ENCODE measurements at regions not wholly inside any gene's neighbourhood (a gene's known extent, or its start where the extent isn't known, plus 50 kb on each side); places are given as distances from the start of the nearest gene placed in this dataset.

DNA sequence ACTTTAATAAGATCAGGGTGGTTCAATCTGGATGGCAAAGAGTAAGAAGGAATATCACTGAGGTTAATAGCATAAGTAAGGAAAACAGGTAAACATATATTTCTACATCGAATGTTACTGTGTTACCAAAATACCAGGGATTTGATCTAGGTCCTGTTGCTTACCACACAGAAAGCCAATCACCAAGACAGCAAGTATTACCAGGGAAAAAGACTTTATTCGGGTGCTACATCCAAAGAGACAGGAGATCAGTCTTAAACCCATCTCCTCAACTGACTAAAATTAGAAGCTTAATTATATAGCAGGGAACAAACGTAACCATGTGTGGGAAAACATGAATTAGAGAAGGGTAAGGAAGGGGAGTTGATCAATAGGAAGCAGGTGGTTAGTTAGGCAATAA lies 500.1 kb downstream of the EFNA5 start:
- Histone ChIP-seq H3K4me3 (no peak overlapping the region), H3K4me1 (ENCODE audit: low read depth) (no peaks in the 10 kb centered on the region), H3K9me3 (ENCODE audit: low read depth) (no peaks in the 10 kb centered on the region), H3K36me3 (no peaks in the 10 kb centered on the region), H3K27me3 (no peaks in the 10 kb centered on the region), H3K27ac (no peak overlapping the region)
- TF ChIP-seq, protein P1, sequence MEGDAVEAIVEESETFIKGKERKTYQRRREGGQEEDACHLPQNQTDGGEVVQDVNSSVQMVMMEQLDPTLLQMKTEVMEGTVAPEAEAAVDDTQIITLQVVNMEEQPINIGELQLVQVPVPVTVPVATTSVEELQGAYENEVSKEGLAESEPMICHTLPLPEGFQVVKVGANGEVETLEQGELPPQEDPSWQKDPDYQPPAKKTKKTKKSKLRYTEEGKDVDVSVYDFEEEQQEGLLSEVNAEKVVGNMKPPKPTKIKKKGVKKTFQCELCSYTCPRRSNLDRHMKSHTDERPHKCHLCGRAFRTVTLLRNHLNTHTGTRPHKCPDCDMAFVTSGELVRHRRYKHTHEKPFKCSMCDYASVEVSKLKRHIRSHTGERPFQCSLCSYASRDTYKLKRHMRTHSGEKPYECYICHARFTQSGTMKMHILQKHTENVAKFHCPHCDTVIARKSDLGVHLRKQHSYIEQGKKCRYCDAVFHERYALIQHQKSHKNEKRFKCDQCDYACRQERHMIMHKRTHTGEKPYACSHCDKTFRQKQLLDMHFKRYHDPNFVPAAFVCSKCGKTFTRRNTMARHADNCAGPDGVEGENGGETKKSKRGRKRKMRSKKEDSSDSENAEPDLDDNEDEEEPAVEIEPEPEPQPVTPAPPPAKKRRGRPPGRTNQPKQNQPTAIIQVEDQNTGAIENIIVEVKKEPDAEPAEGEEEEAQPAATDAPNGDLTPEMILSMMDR (IDR thresholded peaks at IDR 0.05; ENCODE audit: low read depth, low read length), result no peak
- no peak for DNase-seq (ENCODE audit: low read depth in 1 of 2, low spot score in 1 of 2)

DNA sequence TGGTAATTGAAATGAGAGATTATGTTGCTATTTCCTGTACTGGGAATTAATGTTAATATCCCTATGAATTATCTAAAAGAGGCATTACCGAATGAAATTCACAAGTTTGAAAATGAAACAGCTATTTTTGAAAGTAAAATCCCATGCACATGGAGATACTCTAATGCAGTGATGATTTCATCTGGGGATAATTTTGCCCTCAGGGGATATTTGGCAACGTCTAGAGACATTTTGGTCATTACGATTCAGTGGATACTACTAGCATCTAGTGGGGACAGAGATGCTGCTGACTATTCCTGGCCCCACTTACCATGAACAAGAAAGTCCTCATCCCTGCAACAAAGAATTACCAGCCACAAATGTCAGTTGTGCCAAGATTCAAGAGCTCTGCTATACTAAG lies 500.9 kb downstream of the EFNA5 start:
- Histone ChIP-seq H3K4me1 (ENCODE audit: low read depth) (no peaks in the 10 kb centered on the region), H3K9me3 (ENCODE audit: low read depth) (no peaks in the 10 kb centered on the region), H3K27ac (no peak overlapping the region), H3K36me3 (no peaks in the 10 kb centered on the region), H3K27me3 (no peaks in the 10 kb centered on the region), H3K4me3 (no peak overlapping the region)
- TF ChIP-seq, protein P1 (IDR thresholded peaks at IDR 0.05; ENCODE audit: low read depth, low read length), result no peak
- no peak for DNase-seq (ENCODE audit: low read depth in 1 of 2, low spot score in 1 of 2)

DNA sequence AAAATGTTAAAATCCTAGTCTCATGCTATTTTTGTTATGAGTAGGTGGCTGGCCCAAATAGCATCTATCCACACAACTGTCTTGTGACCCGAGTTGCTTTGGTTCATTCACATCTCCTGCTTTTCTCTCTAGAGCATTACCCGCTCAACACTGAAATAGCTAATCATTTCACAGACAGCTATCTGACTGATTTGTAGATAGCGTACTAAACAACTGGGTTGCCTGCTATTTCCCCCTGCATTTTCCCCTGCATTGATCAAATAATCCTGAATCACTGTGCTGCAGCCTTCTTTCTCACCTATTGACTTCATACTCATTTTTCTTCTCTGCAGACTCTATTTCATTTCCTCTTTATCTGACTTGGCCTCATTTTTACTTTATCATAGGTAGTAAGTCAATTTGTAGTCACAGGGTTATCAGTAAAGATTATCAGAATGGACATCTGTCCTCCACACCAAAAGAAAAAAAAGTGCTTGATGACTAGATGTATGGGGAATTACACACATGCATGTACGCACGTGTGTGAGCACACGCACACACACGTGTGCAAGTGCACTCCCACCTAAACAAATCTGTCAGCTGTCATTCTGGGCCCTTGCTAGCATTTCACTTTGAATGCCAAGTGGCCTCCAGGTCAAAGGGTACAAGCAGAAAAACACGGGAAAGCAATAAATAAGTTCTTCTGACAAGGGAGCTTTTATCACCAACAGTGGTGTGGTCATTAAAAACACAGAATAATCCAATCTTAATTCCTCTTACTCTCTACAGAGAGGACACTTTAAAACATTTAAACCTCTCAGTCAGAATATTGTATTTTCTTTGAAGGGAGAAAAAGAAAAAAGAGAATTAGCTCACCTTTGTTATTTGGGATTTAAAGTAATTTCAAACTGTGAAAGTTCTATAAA lies 501.6 kb downstream of the EFNA5 start:
- Histone ChIP-seq H3K27ac (no peak overlapping the region), H3K27me3 (no peaks in the 10 kb centered on the region), H3K36me3 (no peaks in the 10 kb centered on the region), H3K4me3 (no peak overlapping the region), H3K4me1 (ENCODE audit: low read depth) (no peaks in the 10 kb centered on the region), H3K9me3 (ENCODE audit: low read depth) (no peaks in the 10 kb centered on the region)
- DNase-seq (ENCODE audit: low read depth in 1 of 2, low spot score in 1 of 2), result no peak
- TF ChIP-seq, protein P1 (IDR thresholded peaks at IDR 0.05; ENCODE audit: low read depth, low read length), result no peak

DNA sequence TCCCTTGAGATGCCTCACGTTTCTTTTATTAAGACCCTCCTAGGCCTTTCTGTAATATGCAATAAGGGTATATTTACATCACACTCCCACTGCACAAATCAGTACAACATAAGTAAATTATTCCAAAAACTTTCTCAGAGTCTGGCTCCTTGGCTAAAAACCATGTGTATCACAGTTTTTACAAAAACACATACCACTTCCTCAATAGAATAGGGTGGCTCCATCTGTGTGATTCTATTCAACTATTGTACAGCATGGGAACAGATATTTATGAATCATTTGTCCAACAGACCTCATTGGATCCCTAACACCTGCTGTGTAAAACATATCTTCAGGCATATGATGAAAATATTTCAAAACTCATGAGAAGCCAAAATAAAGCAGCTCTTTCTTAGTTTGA lies 502.7 kb downstream of the EFNA5 start:
- no peaks in the 10 kb centered on the region for H3K9me3 ChIP-seq (ENCODE audit: low read depth)
- H3K4me1 ChIP-seq (ENCODE audit: low read depth), result no peaks in the 10 kb centered on the region
- H3K27ac ChIP-seq, result no peak overlapping the region
- no peaks in the 10 kb centered on the region for H3K27me3 ChIP-seq
- no peaks in the 10 kb centered on the region for H3K36me3 ChIP-seq
- TF ChIP-seq, protein P1 (IDR thresholded peaks at IDR 0.05; ENCODE audit: low read depth, low read length), result no peak
- DNase-seq (ENCODE audit: low read depth in 1 of 2, low spot score in 1 of 2), result no peak
- H3K4me3 ChIP-seq, result no peak overlapping the region

DNA sequence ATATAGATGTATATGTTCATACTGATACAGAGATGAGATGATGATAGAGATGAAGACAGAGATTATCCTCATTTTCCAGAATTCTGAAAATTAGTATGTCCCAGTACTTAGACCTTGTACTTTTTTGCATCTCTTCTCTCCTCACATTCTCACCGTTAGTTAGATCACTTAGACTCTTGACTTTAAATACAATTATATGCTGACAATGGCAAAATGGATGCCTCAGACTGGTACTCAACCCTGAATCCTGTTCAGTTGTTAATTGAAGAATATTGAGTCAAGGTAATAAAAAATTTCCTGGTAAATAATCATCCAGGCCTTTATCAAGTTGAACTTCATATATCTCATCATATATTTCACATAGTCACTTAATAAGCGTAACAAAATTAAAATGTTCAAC lies 505.4 kb downstream of the EFNA5 start:
- Histone ChIP-seq H3K36me3 (no peaks in the 10 kb centered on the region), H3K27me3 (no peaks in the 10 kb centered on the region), H3K9me3 (ENCODE audit: low read depth) (no peaks in the 10 kb centered on the region), H3K27ac (no peak overlapping the region), H3K4me3 (no peak overlapping the region), H3K4me1 (ENCODE audit: low read depth) (no peaks in the 10 kb centered on the region)
- TF ChIP-seq, protein P1 (IDR thresholded peaks at IDR 0.05; ENCODE audit: low read depth, low read length), result no peak
- DNase-seq (ENCODE audit: low read depth in 1 of 2, low spot score in 1 of 2), result no peak
